SU-DHL-6 (cell line): ENCODE measurements at regions not wholly inside any gene's neighbourhood (a gene's known extent, or its start where the extent isn't known, plus 50 kb on each side); places are given as distances from the start of the nearest gene placed in this dataset.

Experiments used
- CTCF ChIP-seq: fragments of 200-600 bp; sonication (generic); IDR thresholded peaks from one replicate; pipeline ENCODE4 v1.5.1; 2017; ENCODE audit warnings: antibody characterized with exemption, mild to moderate bottlenecking, low read length, moderate library complexity; ENCODE audit not compliant: insufficient read depth, poor library complexity, severe bottlenecking
- EZH2phosphoT487 ChIP-seq: fragments of 200-600 bp; sonication (generic), shearing (Covaris generic); conservative IDR thresholded peaks from 2 replicates; pipeline ENCODE4 v1.6.1; 2018; ENCODE audit warnings: mild to moderate bottlenecking, antibody characterized with exemption, low read length, moderate library complexity, mixed read lengths

DNA sequence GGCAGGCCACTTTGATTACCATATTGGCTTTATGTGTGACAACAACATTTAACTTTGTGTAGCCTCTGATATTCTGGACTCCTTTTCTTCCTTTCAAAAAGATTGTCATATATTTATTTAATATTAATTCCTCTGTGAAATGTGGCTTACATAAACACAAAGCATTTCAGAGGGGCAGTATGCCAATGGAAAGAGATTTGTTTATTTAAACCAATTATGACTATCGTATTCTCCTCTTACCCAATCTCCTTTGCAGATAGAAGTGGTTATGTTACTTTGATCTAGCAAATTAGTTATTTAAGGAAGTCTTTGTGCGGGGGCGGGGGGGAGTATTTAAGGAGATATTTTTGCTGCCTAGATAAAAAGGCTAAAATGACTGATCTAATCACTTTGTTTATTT lies 573.7 kb upstream of the KIF2B start:
- TF ChIP-seq CTCF (no peak), EZH2phosphoT487 (no peak)
